ENCODE measurements at regions not wholly inside any gene's neighbourhood (a gene's known extent, or its start where the extent isn't known, plus 50 kb on each side); places are given as distances from the start of the nearest gene placed in this dataset.

- no peak for TF ChIP-seq CTCF (IDR thresholded peaks at IDR 0.05 in 8 of 11, conservative IDR thresholded peaks at IDR 0.05 in 3 of 11)
- TF ChIP-seq POLR2A (IDR thresholded peaks at IDR 0.05): no peak
Measured at GRCh38 chr6:133606852-133607251, 282.1 kb upstream of the TCF21 start.

Data from spleen (tissue), 7 donors.